Activated CD4-positive, alpha-beta memory T cell treated with anti-CD3 and anti-CD28 coated beads for 36 hours (primary cell): ENCODE measurements at regions not wholly inside any gene's neighbourhood (a gene's known extent, or its start where the extent isn't known, plus 50 kb on each side); places are given as distances from the start of the nearest gene placed in this dataset.

Source experiments
- CTCF ChIA-PET: fragments of 350-600 bp; sonication (Branson Sonifier 250); formaldehyde crosslinking; loops from one replicate; lab custom pipeline; 2021; ENCODE audit warnings: antibody characterized with exemption, inconsistent platforms; lab: Charles Lee
- POLR2A ChIA-PET: fragments of 350-600 bp; sonication (Branson Sonifier 250); formaldehyde crosslinking; loops from one replicate; lab custom pipeline; 2021; ENCODE audit warnings: antibody characterized with exemption; lab: Charles Lee
- DNase-seq: peaks from one replicate; pipeline ENCODE4 v3.0.0-alpha.2; 2020
- H3K27ac Mint-ChIP-seq: one replicate; pipeline ENCODE4 v1.8.0; 2021; ENCODE audit warnings: mixed read lengths
- H3K27me3 Mint-ChIP-seq: one replicate; pipeline ENCODE4 v1.8.0; 2021; ENCODE audit warnings: mixed read lengths
- H3K36me3 Mint-ChIP-seq: one replicate; pipeline ENCODE4 v1.8.0; 2021; ENCODE audit warnings: mixed read lengths
- H3K4me1 Mint-ChIP-seq: one replicate; pipeline ENCODE4 v1.8.0; 2021; ENCODE audit warnings: low read depth, mixed read lengths
- H3K4me3 Mint-ChIP-seq: one replicate; pipeline ENCODE4 v1.8.0; 2021; ENCODE audit warnings: mild to moderate bottlenecking, mixed read lengths
- H3K9me3 Mint-ChIP-seq: one replicate; pipeline ENCODE4 v1.8.0; 2021; ENCODE audit warnings: mixed read lengths
- intact Hi-C: fragments of 100-400 bp; cut with micrococcal nuclease; formaldehyde crosslinking; loops from one replicate; pipeline ENCODE4 v1.15.1; 2023

GRCh38 chr5:135228222-135228621, 170.8 kb downstream of the MACROH2A1 start:
- no peaks in the 10 kb centered on the region for H3K36me3 Mint-ChIP-seq
- ChIA-PET POLR2A (no interaction called here), CTCF (no interaction called here)
- intact Hi-C loops: no loop called here
- no peaks in the 10 kb centered on the region for H3K4me1 Mint-ChIP-seq
- DNase-seq: no peak
- H3K27me3 Mint-ChIP-seq: peaks cover 3% of the 10 kb centered on the region
- no peaks in the 10 kb centered on the region for H3K9me3 Mint-ChIP-seq
- no peak overlapping the region for H3K4me3 Mint-ChIP-seq
- no peak overlapping the region for H3K27ac Mint-ChIP-seq

- CTCF ChIA-PET: no interaction called here
- POLR2A ChIA-PET: no interaction called here
- Mint-ChIP-seq H3K27ac (no peak overlapping the region), H3K36me3 (no peaks in the 10 kb centered on the region), H3K27me3 (peaks cover 3% of the 10 kb centered on the region), H3K4me1 (no peaks in the 10 kb centered on the region), H3K9me3 (no peaks in the 10 kb centered on the region), H3K4me3 (no peak overlapping the region)
- DNase-seq: no peak
- intact Hi-C loops: no loop called here
Measured at GRCh38 chr5:135227064-135228022, 171.7 kb downstream of the MACROH2A1 start.

- Mint-ChIP-seq H3K9me3 (no peaks in the 10 kb centered on the region), H3K4me3 (no peak overlapping the region), H3K4me1 (no peaks in the 10 kb centered on the region), H3K27me3 (peaks cover 3% of the 10 kb centered on the region), H3K36me3 (no peaks in the 10 kb centered on the region), H3K27ac (no peak overlapping the region)
- CTCF ChIA-PET: no interaction called here
- DNase-seq: no peak
- intact Hi-C loops: no loop called here
- POLR2A ChIA-PET: no interaction called here
Measured at GRCh38 chr5:135225856-135226560, 173.0 kb downstream of the MACROH2A1 start.

GRCh38 chr5:135223891-135224625, 175.0 kb downstream of the MACROH2A1 start:
- peaks cover 3% of the 10 kb centered on the region for H3K27me3 Mint-ChIP-seq
- intact Hi-C loops: no loop called here
- peak; percentile 3 for DNase-seq
- no peaks in the 10 kb centered on the region for H3K36me3 Mint-ChIP-seq
- no peak overlapping the region for H3K27ac Mint-ChIP-seq
- H3K9me3 Mint-ChIP-seq: no peaks in the 10 kb centered on the region
- POLR2A ChIA-PET: no interaction called here
- H3K4me1 Mint-ChIP-seq: no peaks in the 10 kb centered on the region
- no peak overlapping the region for H3K4me3 Mint-ChIP-seq
- CTCF ChIA-PET: no interaction called here

GRCh38 chr5:135223404-135223803, 175.6 kb downstream of the MACROH2A1 start:
- Mint-ChIP-seq H3K27me3 (peaks cover 3% of the 10 kb centered on the region), H3K4me3 (no peak overlapping the region), H3K9me3 (no peaks in the 10 kb centered on the region), H3K27ac (no peak overlapping the region), H3K4me1 (no peaks in the 10 kb centered on the region), H3K36me3 (no peaks in the 10 kb centered on the region)
- CTCF ChIA-PET: no interaction called here
- DNase-seq: peak; percentile 3
- intact Hi-C loops: no loop called here
- POLR2A ChIA-PET: no interaction called here

- H3K9me3 Mint-ChIP-seq: no peaks in the 10 kb centered on the region
- DNase-seq: peak; percentile 0
- POLR2A ChIA-PET: no interaction called here
- H3K36me3 Mint-ChIP-seq: no peaks in the 10 kb centered on the region
- intact Hi-C loops: no loop called here
- no peak overlapping the region for H3K27ac Mint-ChIP-seq
- no peak overlapping the region for H3K4me3 Mint-ChIP-seq
- H3K27me3 Mint-ChIP-seq: peaks cover 3% of the 10 kb centered on the region
- H3K4me1 Mint-ChIP-seq: no peaks in the 10 kb centered on the region
- CTCF ChIA-PET: no interaction called here
Measured at GRCh38 chr5:135222771-135223170, 176.3 kb downstream of the MACROH2A1 start.

- H3K27ac Mint-ChIP-seq: no peak overlapping the region
- POLR2A ChIA-PET: no interaction called here
- peak; percentile 9 for DNase-seq
Measured at GRCh38 chr5:135222171-135222681, 176.8 kb downstream of the MACROH2A1 start.

GRCh38 chr5:135221696-135222095, 177.3 kb downstream of the MACROH2A1 start:
- Mint-ChIP-seq H3K9me3 (no peaks in the 10 kb centered on the region), H3K27ac (no peak overlapping the region), H3K36me3 (no peaks in the 10 kb centered on the region), H3K27me3 (peaks cover 3% of the 10 kb centered on the region), H3K4me3 (no peak overlapping the region), H3K4me1 (no peaks in the 10 kb centered on the region)
- DNase-seq: peak; percentile 1
- CTCF ChIA-PET: no interaction called here
- intact Hi-C loops: no loop called here
- POLR2A ChIA-PET: no interaction called here

More at GRCh38 chr5:135222171-135222681, 176.8 kb downstream of the MACROH2A1 start:
- Mint-ChIP-seq H3K9me3 (no peaks in the 10 kb centered on the region), H3K4me3 (no peak overlapping the region), H3K36me3 (no peaks in the 10 kb centered on the region), H3K27me3 (peaks cover 3% of the 10 kb centered on the region), H3K4me1 (no peaks in the 10 kb centered on the region)
- CTCF ChIA-PET: no interaction called here
- intact Hi-C loops: no loop called here

GRCh38 chr5:135221187-135221473, 177.9 kb downstream of the MACROH2A1 start:
- CTCF ChIA-PET: no interaction called here
- Mint-ChIP-seq H3K4me3 (no peak overlapping the region), H3K36me3 (no peaks in the 10 kb centered on the region), H3K27ac (no peak overlapping the region), H3K9me3 (no peaks in the 10 kb centered on the region), H3K27me3 (peaks cover 2% of the 10 kb centered on the region), H3K4me1 (no peaks in the 10 kb centered on the region)
- intact Hi-C loops: no loop called here
- DNase-seq: peak; percentile 4
- POLR2A ChIA-PET: no interaction called here

GRCh38 chr5:135220394-135221186, 178.4 kb downstream of the MACROH2A1 start:
- Mint-ChIP-seq H3K36me3 (no peaks in the 10 kb centered on the region), H3K4me3 (no peak overlapping the region), H3K9me3 (no peaks in the 10 kb centered on the region), H3K4me1 (no peaks in the 10 kb centered on the region), H3K27me3 (peaks cover 2% of the 10 kb centered on the region), H3K27ac (no peak overlapping the region)
- CTCF ChIA-PET: no interaction called here
- peak; percentile 3 for DNase-seq
- intact Hi-C loops: no loop called here
- POLR2A ChIA-PET: no interaction called here

- no peaks in the 10 kb centered on the region for H3K36me3 Mint-ChIP-seq
- DNase-seq: no peak
- H3K27ac Mint-ChIP-seq: no peak overlapping the region
- intact Hi-C loops: no loop called here
- peaks cover 2% of the 10 kb centered on the region for H3K27me3 Mint-ChIP-seq
- H3K4me1 Mint-ChIP-seq: no peaks in the 10 kb centered on the region
- no peaks in the 10 kb centered on the region for H3K9me3 Mint-ChIP-seq
- POLR2A ChIA-PET: no interaction called here
- no peak overlapping the region for H3K4me3 Mint-ChIP-seq
- CTCF ChIA-PET: no interaction called here
Measured at GRCh38 chr5:135219868-135220267, 179.2 kb downstream of the MACROH2A1 start.
